Retinal pigment epithelial cell (primary cell): ENCODE measurements at regions not wholly inside any gene's neighbourhood (a gene's known extent, or its start where the extent isn't known, plus 50 kb on each side); places are given as distances from the start of the nearest gene placed in this dataset.

Source experiments
- DNase-seq: peaks from one replicate; pipeline ENCODE4 v3.0.0-alpha.2; 2010; ENCODE audit warnings: low read depth
- H3K4me3 ChIP-seq: 2 replicates; pipeline ENCODE4 v1.5.1; 2011; ENCODE audit warnings: mild to moderate bottlenecking, low read length, control low read depth, moderate library complexity
- CTCF ChIP-seq: conservative IDR thresholded peaks from 2 replicates; pipeline ENCODE4 v1.5.1; 2011; ENCODE audit warnings: low read depth, low read length, control low read depth, inconsistent platforms

DNA sequence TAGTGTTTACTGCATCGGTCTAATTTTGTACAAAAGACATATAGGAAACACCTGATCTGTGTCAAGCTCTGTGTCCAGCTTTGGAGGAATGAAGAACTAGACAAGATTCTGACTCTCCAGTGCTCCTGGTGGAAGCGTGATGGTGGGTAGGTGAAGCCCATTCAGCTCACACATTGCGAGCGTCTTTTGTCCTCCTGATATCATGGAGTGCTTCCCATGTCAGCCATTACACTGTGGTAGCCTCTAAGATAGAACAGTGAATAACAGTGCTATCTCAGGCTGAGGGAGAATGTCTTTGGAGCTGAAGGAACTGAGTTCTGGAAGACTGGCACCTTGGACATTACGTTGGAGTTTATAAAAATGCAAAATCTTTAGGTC lies 350.2 kb downstream of the CYRIA start:
- H3K4me3 ChIP-seq: no peak overlapping the region
- TF ChIP-seq CTCF: no peak
- DNase-seq: no peak

- no peak for DNase-seq
- H3K4me3 ChIP-seq: no peak overlapping the region
- no peak for TF ChIP-seq CTCF
Observed at GRCh38 chr2:16314691-16315457, 350.8 kb downstream of the CYRIA start.

DNA sequence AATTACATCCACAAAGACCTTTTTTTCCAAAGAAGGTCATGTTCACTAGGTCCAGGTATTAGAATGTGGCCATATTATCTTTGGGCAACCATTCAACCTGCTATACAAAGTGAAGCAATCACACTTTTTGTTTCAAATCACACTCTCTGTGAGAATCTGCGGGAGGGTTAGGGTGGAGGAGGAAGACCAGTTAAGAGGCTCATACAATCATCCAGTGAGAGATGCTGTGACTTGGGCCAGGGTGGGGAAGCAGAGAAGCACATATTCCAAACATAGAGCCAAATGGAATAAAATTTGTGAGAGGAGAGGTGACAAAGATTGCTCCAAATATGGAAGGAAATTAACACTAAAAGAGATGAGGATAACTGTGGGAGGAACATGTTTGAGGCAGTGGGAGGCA lies 351.6 kb downstream of the CYRIA start:
- no peak for DNase-seq
- no peak overlapping the region for H3K4me3 ChIP-seq
- no peak for TF ChIP-seq CTCF

DNA sequence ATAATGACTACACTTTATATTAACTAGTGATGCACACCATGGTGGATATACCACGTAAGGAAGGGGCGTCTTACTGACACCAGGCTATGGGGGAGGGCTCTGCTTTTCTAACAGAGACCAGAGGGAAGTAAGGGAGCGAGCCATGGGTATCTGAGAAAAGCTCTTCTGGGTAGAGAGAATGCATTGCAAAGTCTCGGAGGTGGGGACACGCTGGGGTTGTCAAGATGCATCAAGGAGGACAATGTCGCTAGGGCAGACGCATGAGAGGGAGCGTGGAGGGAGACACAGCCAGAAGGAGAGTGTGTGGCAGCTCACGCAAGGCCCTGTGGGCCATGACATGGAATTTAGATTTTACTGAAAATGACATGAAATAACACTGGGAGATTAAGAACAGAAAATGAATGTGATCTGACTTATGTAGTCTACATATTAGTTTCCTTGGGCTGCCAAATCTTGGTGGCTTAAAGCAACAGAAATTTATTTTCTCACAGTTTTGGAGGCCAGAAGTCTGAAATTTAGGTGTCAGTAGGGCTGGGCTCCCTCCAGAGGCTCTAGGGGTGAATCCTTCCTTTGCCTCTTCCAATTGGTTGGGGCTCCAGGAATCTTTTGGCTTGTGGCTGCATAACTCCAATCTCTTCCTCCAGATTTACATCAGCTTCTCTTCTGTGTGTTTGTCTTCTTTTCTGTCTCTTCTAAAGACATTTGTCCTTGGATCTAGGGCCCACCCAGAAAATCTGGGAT lies 352.2 kb downstream of the CYRIA start:
- H3K4me3 ChIP-seq: no peak overlapping the region
- no peak for TF ChIP-seq CTCF
- DNase-seq: no peak

- H3K4me3 ChIP-seq: no peak overlapping the region
- TF ChIP-seq CTCF: no peak
- no peak for DNase-seq
Observed at GRCh38 chr2:16312771-16313170, 352.9 kb downstream of the CYRIA start.

DNA sequence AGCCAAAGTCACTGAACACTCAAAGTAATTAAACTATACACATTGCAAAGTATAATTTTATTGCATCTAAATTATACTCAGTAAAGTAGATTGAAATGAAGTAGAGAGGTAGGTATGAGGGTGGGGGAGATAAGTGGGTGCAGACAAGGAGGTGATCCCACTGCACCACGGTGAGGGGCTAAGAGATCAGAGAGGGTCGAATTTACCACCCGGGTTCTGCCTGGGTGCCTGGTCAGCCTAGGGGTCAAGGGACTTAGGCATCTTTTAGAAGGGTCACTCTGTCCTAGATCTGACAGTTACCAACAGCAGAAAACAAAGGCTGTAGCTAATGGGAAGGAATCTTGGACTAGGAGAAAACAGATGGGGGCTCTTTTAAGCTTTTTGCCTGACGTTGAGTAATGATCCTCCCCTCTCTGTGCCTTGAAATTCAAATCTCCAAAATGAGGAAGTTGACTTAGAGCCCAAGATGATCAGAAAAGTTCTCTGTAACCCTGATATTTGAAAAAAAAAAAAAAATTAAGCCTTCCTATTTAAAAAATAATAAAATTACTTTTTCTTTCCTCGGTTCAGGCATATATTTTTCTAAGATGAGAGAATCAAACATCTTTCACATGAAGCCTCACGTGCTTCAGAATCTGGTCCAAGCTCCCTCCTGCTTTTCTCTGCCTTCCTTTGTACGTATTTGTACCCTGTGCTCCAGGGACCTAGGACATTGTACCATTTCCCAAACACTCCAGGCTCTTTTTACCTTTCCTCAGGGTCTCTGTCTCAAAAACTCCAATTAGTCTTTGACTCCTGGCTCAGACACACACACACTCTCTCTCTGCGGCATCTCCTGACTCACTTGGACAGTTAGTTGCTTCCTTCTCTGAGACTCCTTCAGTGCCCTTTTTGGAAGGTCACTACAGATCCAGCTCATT lies 353.9 kb downstream of the CYRIA start:
- no peak for DNase-seq
- no peak overlapping the region for H3K4me3 ChIP-seq
- no peak for TF ChIP-seq CTCF
